OCI-LY3 (cell line): ENCODE measurements at regions not wholly inside any gene's neighbourhood (a gene's known extent, or its start where the extent isn't known, plus 50 kb on each side); places are given as distances from the start of the nearest gene placed in this dataset.

Experiments used
- H2AFZ ChIP-seq: fragments of 200-600, 300-600 bp; shearing (Covaris generic); 2 replicates; pipeline ENCODE4 v1.6.0; 2014; ENCODE audit warnings: antibody characterized with exemption, low read depth, low read length
- H3K27ac ChIP-seq: fragments of 200-600, 300-600 bp; sonication (generic); 2 replicates; pipeline ENCODE4 v1.5.1; 2014; ENCODE audit warnings: mild to moderate bottlenecking, low read length, moderate library complexity, mixed read lengths
- H3K27me3 ChIP-seq: fragments of 200-600, 300-600 bp; sonication (generic); 2 replicates; pipeline ENCODE4 v1.6.1; 2014; ENCODE audit warnings: low read depth, low read length, mixed read lengths
- H3K36me3 ChIP-seq: fragments of 200-600, 300-600 bp; sonication (generic); replicated peaks from 2 replicates; pipeline ENCODE3; 2014; ENCODE audit warnings: low read depth, low read length, mixed read lengths
- H3K4me1 ChIP-seq: fragments of 300-600, 200-600 bp; sonication (generic); 2 replicates; pipeline ENCODE4 v1.6.1; 2014; ENCODE audit warnings: low read length, mixed read lengths
- H3K4me2 ChIP-seq: fragments of 200-600, 300-600 bp; sonication (generic); 2 replicates; pipeline ENCODE4 v1.6.1; 2014; ENCODE audit warnings: low read length, mixed read lengths
- H3K4me3 ChIP-seq: fragments of 300-600, 200-600 bp; sonication (generic); 2 replicates; pipeline ENCODE4 v1.5.1; 2014; ENCODE audit warnings: antibody characterized with exemption, mild to moderate bottlenecking, low read length, moderate library complexity
- H3K79me2 ChIP-seq: fragments of 300-600, 200-600 bp; shearing (Covaris generic); 2 replicates; pipeline ENCODE4 v1.6.1; 2014; ENCODE audit warnings: mild to moderate bottlenecking, low read length, mixed read lengths
- H3K9ac ChIP-seq: fragments of 300-600, 200-600 bp; shearing (Covaris generic); 2 replicates; pipeline ENCODE4 v1.6.0; 2014; ENCODE audit warnings: mild to moderate bottlenecking, low read length, moderate library complexity
- H3K9me3 ChIP-seq: fragments of 200-600, 300-600 bp; shearing (Covaris generic); 2 replicates; pipeline ENCODE4 v1.6.1; 2014; ENCODE audit warnings: low read length, mixed read lengths; ENCODE audit not compliant: insufficient read depth
- H4K20me1 ChIP-seq: fragments of 200-600, 300-600 bp; sonication (generic); 2 replicates; pipeline ENCODE4 v1.6.1; 2016; ENCODE audit warnings: low read length, mixed read lengths; ENCODE audit not compliant: insufficient read depth
- EZH2phosphoT487 ChIP-seq: fragments of 200-600 bp; shearing (Covaris generic); IDR thresholded peaks from 2 replicates; pipeline ENCODE4 v1.6.1; 2018; ENCODE audit warnings: antibody characterized with exemption, mixed run types, low read depth
- TF ChIP-seq, protein P1 (sequence below): fragments of 200-600, 300-600 bp; sonication (generic); IDR thresholded peaks from 2 replicates; pipeline ENCODE4 v1.5.1; 2014; ENCODE audit warnings: antibody characterized with exemption, low read length, low read depth

DNA sequence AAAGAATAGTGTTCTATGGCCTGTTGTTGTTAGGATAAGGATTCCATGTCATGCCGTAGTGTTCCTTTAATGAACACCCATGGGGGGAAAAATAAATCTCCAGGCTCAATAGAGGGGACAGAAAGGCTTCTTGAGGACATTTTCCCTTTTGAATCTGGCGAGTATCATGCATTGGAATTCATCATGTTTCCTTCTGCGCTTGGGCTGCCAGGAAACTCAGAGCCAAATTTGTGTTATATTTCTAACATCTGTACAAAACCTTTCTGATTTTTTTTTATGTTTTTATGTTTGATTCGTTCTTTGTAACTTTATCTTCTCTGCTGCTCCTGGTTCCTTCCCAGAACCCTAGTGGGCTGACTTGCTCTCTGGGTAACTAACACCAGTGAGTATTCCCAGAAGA lies 1163.3 kb downstream of the VRK1 start:
- no peak overlapping the region for H2AFZ ChIP-seq
- H3K9me3 ChIP-seq: no peaks in the 10 kb centered on the region
- no peaks in the 10 kb centered on the region for H3K79me2 ChIP-seq
- peaks cover 6% of the 10 kb centered on the region; the same call in 1 of the 2 replicates for H3K4me1 ChIP-seq
- no peaks in the 10 kb centered on the region for H3K36me3 ChIP-seq
- H4K20me1 ChIP-seq: no peaks in the 10 kb centered on the region
- no peak overlapping the region for H3K27ac ChIP-seq
- H3K4me3 ChIP-seq: no peak overlapping the region
- no peak overlapping the region for H3K9ac ChIP-seq
- no peak for TF ChIP-seq EZH2phosphoT487
- TF ChIP-seq, protein P1, sequence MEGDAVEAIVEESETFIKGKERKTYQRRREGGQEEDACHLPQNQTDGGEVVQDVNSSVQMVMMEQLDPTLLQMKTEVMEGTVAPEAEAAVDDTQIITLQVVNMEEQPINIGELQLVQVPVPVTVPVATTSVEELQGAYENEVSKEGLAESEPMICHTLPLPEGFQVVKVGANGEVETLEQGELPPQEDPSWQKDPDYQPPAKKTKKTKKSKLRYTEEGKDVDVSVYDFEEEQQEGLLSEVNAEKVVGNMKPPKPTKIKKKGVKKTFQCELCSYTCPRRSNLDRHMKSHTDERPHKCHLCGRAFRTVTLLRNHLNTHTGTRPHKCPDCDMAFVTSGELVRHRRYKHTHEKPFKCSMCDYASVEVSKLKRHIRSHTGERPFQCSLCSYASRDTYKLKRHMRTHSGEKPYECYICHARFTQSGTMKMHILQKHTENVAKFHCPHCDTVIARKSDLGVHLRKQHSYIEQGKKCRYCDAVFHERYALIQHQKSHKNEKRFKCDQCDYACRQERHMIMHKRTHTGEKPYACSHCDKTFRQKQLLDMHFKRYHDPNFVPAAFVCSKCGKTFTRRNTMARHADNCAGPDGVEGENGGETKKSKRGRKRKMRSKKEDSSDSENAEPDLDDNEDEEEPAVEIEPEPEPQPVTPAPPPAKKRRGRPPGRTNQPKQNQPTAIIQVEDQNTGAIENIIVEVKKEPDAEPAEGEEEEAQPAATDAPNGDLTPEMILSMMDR: no peak
- H3K27me3 ChIP-seq: no peaks in the 10 kb centered on the region; the same call in 1 of the 2 replicates
- H3K4me2 ChIP-seq: no peak overlapping the region

DNA sequence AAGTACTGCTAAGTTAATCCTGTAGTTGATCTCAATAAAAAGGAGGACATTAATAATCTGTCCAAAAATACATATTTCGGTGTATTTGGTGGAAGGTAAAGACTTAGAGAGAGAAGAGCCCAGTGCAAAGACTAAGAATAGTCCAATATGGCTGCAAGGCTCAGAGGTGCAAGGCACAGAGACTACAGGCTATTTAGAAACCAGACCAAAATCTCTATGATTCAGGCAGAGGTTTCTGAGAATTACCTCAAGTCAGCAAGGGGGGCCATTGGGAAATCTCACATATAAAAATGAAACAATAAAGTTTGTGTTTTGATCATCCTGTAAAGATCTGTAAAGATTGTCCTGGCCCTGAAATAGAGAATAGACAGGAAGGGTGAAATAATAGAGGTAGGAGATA lies 1173.0 kb downstream of the VRK1 start:
- no peaks in the 10 kb centered on the region for H3K36me3 ChIP-seq
- no peak overlapping the region for H3K4me3 ChIP-seq
- no peak overlapping the region for H3K9ac ChIP-seq
- H3K27ac ChIP-seq: no peak overlapping the region
- no peak for TF ChIP-seq EZH2phosphoT487
- TF ChIP-seq, protein P1: no peak
- H3K4me1 ChIP-seq: no peaks in the 10 kb centered on the region
- H4K20me1 ChIP-seq: no peaks in the 10 kb centered on the region
- H3K4me2 ChIP-seq: no peak overlapping the region
- no peaks in the 10 kb centered on the region; the same call in 1 of the 2 replicates for H3K27me3 ChIP-seq
- H3K9me3 ChIP-seq: no peaks in the 10 kb centered on the region
- no peaks in the 10 kb centered on the region for H3K79me2 ChIP-seq
- H2AFZ ChIP-seq: no peak overlapping the region

DNA sequence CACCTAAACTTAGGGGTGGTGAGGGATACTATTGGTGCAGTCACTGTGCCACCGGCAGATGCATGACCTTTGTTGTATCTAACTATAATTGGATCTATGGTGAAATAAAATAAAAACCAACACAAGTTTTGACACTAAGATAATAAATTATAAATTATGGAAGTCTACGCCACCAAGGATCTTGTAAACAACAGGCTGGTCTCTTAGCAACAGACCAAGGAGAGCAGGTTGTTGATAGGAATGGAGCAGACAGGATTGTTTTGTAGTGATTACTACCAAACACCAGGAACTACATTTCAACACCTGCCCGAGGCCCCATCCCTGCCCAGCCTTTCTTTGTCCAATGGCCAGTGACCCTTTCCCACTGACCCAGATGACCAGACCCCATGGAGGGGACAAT lies 1178.0 kb downstream of the VRK1 start:
- no peaks in the 10 kb centered on the region; the same call in 1 of the 2 replicates for H3K27me3 ChIP-seq
- H3K4me2 ChIP-seq: no peak overlapping the region
- H3K79me2 ChIP-seq: no peaks in the 10 kb centered on the region
- H3K36me3 ChIP-seq: no peaks in the 10 kb centered on the region
- no peak overlapping the region for H3K4me3 ChIP-seq
- no peak overlapping the region for H3K27ac ChIP-seq
- H3K9me3 ChIP-seq: no peaks in the 10 kb centered on the region
- peaks cover 5% of the 10 kb centered on the region; the same call in 1 of the 2 replicates for H3K4me1 ChIP-seq
- no peak overlapping the region for H2AFZ ChIP-seq
- TF ChIP-seq, protein P1: no peak
- no peak for TF ChIP-seq EZH2phosphoT487
- no peak overlapping the region for H3K9ac ChIP-seq
- H4K20me1 ChIP-seq: no peaks in the 10 kb centered on the region

DNA sequence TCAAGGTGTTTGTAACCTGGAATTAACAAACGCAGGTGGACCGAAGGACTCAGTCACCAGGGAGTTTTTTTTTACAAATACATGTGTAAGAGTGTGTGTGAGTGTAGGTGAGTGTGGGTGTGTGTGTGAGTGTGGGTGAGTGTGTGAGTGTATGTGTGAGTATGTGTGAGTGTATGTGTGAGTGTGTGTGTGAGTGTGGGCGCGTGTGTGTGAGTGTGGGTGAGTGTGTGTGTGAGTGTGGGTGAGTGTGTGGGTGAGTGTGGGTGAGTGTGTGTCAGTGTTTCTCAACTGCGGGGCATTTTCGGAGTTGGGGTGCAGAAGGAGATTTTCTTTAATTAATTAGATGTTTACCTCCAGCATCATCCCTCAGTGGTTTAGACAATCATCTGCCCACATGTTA lies 1178.8 kb downstream of the VRK1 start:
- Histone ChIP-seq H3K9me3 (no peaks in the 10 kb centered on the region), H3K79me2 (no peaks in the 10 kb centered on the region), H3K9ac (no peak overlapping the region), H4K20me1 (no peaks in the 10 kb centered on the region), H2AFZ (no peak overlapping the region), H3K4me3 (no peak overlapping the region), H3K27ac (no peak overlapping the region), H3K27me3 (no peaks in the 10 kb centered on the region; the same call in 1 of the 2 replicates), H3K36me3 (no peaks in the 10 kb centered on the region), H3K4me1 (peaks cover 5% of the 10 kb centered on the region; the same call in 1 of the 2 replicates), H3K4me2 (no peak overlapping the region)
- TF ChIP-seq, protein P1: no peak
- no peak for TF ChIP-seq EZH2phosphoT487
